Testis (tissue), 2 donors: ENCODE measurements at regions not wholly inside any gene's neighbourhood (a gene's known extent, or its start where the extent isn't known, plus 50 kb on each side); places are given as distances from the start of the nearest gene placed in this dataset.

Experiments
- DNase-seq: peaks from one replicate; pipeline ENCODE4 v3.0.0-alpha.2; 2019
- H3K27ac ChIP-seq, 2 donors: fragments of 200-600 bp; sonication (generic); one replicate each; pipeline ENCODE4 v1.5.1; 2019
- H3K27me3 ChIP-seq: fragments of 200-600 bp; sonication (generic); one replicate; pipeline ENCODE4 v1.5.1; 2019
- H3K36me3 ChIP-seq: fragments of 200-600 bp; sonication (generic); one replicate; pipeline ENCODE4 v1.5.1; 2017; ENCODE audit warnings: low read depth; ENCODE audit errors: missing control alignments
- H3K4me1 ChIP-seq: fragments of 200-600 bp; sonication (generic); one replicate; pipeline ENCODE4 v1.5.1; 2019
- H3K4me3 ChIP-seq, 2 donors: fragments of 200-600 bp; sonication (generic); one replicate each; pipeline ENCODE4 v1.5.1; 2017 to 2019
- H3K9me3 ChIP-seq: fragments of 200-600 bp; sonication (generic); one replicate; pipeline ENCODE4 v1.5.1; 2017
- POLR2A ChIP-seq: fragments of 450-650 bp; IDR thresholded peaks from one replicate; pipeline ENCODE4 v1.6.1; 2017; ENCODE audit warnings: antibody characterized with exemption, mild to moderate bottlenecking, moderate library complexity
- WGBS, 2 donors: methylation state at CpG; one replicate each; pipeline ENCODE4 v1.1.5; 2018; 5-methylcytosine and 5-hydroxymethylcytosine counted together
- intact Hi-C: fragments of 100-400 bp; cut with DNase I; formaldehyde crosslinking; loops from one replicate; pipeline ENCODE4 v1.15.1; 2023; ENCODE audit warnings: low total_unique reads
- TF ChIP-seq, protein P1 (sequence below), 3 experiments: fragments of 450-650 bp in 2 of 3; fragments of 200-600 bp in 1 of 3; sonication (generic) in 1 of 3; IDR thresholded peaks; one replicate each; pipeline ENCODE4 v1.5.1; 2016 to 2019; ENCODE audit warnings: antibody characterized with exemption in 3 of 3, mild to moderate bottlenecking in 2 of 3, moderate library complexity in 1 of 3

DNA sequence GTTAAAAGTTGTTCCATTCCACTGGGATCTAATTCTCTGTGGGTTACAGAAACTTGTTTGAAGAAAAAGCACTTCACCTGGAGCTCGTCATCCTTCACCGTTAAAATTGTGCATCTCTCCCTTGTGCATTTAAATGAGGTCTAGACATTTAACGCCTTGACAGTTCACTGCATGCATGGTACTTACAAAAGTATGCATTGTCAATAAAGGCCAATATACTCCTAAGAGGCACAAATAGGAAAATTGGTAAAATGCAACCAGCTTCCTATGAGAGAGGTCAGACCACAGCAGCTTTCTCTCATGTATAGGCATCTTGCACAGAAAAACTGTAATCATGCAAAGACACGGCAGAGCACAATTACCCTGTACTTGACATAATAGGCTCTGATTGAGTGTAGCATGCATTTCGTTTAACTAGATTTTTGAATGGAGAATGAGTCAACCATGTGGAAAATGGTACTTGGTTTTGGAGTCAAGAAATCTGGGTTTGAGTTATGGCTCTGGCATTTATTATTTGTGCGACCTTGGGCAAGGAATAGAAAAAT is 378.5 kb downstream of the RFPL4B start:
- no peak for DNase-seq
- intact Hi-C loops: no loop called here
- Histone ChIP-seq H3K4me1 (no peaks in the 10 kb centered on the region), H3K9me3 (no peaks in the 10 kb centered on the region), H3K27ac (no peak overlapping the region), H3K4me3 (no peak overlapping the region), H3K27me3 (no peaks in the 10 kb centered on the region), H3K36me3 (no peaks in the 10 kb centered on the region)
- 91 to 92% methylated on average over 6 of the region's 6 CpGs for WGBS, 2 donors
- no peak for TF ChIP-seq POLR2A
- TF ChIP-seq, protein P1, sequence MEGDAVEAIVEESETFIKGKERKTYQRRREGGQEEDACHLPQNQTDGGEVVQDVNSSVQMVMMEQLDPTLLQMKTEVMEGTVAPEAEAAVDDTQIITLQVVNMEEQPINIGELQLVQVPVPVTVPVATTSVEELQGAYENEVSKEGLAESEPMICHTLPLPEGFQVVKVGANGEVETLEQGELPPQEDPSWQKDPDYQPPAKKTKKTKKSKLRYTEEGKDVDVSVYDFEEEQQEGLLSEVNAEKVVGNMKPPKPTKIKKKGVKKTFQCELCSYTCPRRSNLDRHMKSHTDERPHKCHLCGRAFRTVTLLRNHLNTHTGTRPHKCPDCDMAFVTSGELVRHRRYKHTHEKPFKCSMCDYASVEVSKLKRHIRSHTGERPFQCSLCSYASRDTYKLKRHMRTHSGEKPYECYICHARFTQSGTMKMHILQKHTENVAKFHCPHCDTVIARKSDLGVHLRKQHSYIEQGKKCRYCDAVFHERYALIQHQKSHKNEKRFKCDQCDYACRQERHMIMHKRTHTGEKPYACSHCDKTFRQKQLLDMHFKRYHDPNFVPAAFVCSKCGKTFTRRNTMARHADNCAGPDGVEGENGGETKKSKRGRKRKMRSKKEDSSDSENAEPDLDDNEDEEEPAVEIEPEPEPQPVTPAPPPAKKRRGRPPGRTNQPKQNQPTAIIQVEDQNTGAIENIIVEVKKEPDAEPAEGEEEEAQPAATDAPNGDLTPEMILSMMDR (IDR thresholded peaks at IDR 0.05): no peak

DNA sequence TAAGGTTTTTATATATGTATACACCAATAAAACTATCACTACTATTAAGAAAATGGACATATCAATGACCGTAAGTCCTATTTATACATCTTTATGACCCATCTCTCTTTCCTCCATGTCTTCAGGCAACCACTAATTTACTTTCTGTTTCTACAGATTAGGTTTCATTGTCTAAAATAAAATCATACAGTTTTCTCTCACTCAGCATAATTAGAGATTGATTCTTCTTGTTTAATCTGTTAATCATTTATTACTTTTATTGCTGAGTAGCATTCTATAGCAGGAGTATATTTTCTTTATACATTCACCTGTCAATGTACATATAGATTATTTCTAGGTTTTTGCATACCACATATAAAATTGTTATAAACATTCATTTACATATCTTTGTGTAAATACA is 388.0 kb downstream of the RFPL4B start:
- Histone ChIP-seq H3K27ac (no peak overlapping the region), H3K4me3 (no peak overlapping the region), H3K36me3 (no peaks in the 10 kb centered on the region), H3K4me1 (no peaks in the 10 kb centered on the region), H3K27me3 (no peaks in the 10 kb centered on the region), H3K9me3 (no peaks in the 10 kb centered on the region)
- no peak for TF ChIP-seq POLR2A
- TF ChIP-seq, protein P1 (IDR thresholded peaks at IDR 0.05): no peak
- intact Hi-C loops: no loop called here
- WGBS, 2 donors: 92 to 100% methylated on average over 1 of the region's 1 CpG
- DNase-seq: no peak

DNA sequence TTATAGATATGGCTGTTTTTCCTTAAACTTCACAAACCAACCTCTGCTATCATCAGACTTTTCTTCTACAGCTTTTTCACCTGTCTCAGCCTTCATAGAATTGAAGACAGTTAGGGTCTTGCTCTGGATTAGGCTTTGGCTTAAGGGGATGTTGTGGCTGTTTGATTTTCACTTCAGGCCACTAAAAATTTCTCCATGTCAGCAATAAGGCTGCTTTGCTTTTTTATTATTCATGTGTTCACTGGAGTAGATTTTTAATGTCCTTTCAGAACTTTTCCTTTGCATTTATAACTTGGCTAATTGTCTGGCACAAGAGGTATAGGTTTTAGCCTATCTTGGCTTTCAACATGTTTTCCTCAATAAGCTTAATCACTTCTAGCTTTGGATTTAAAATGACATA is 392.6 kb downstream of the RFPL4B start:
- H3K27me3 ChIP-seq: no peaks in the 10 kb centered on the region
- no peak overlapping the region for H3K4me3 ChIP-seq
- TF ChIP-seq, protein P1 (IDR thresholded peaks at IDR 0.05): no peak
- no peak for TF ChIP-seq POLR2A
- H3K27ac ChIP-seq: no peak overlapping the region
- no peaks in the 10 kb centered on the region for H3K4me1 ChIP-seq
- no peak for DNase-seq
- intact Hi-C loops: no loop called here
- no peaks in the 10 kb centered on the region for H3K36me3 ChIP-seq
- H3K9me3 ChIP-seq: no peaks in the 10 kb centered on the region

DNA sequence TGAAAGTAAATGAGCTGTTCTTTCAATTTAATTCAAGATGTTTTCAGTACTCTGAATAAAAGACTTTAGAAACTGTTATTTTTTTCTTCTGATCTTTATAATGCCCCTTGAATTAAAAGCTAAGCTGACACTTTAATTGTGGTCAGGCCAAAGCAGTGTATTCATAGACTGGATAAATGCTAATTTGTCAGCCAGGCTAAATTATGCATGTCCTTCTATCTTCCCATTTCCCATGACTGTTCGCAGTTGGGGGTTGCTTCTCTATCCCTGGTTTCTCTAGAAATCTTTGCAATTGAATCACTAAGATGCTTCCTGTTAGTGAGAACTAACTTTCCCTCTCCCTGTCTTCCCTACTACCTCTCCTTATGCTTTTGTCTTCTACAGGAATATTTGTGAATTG is 396.2 kb downstream of the RFPL4B start:
- no peak overlapping the region for H3K4me3 ChIP-seq
- H3K4me1 ChIP-seq: no peaks in the 10 kb centered on the region
- TF ChIP-seq, protein P1 (IDR thresholded peaks at IDR 0.05): no peak
- no peak for TF ChIP-seq POLR2A
- no peaks in the 10 kb centered on the region for H3K27me3 ChIP-seq
- no peak for DNase-seq
- H3K27ac ChIP-seq: no peak overlapping the region
- H3K9me3 ChIP-seq: no peaks in the 10 kb centered on the region
- no peaks in the 10 kb centered on the region for H3K36me3 ChIP-seq
- intact Hi-C loops: no loop called here
- 87 to 90% methylated on average over 1 of the region's 1 CpG for WGBS, 2 donors

DNA sequence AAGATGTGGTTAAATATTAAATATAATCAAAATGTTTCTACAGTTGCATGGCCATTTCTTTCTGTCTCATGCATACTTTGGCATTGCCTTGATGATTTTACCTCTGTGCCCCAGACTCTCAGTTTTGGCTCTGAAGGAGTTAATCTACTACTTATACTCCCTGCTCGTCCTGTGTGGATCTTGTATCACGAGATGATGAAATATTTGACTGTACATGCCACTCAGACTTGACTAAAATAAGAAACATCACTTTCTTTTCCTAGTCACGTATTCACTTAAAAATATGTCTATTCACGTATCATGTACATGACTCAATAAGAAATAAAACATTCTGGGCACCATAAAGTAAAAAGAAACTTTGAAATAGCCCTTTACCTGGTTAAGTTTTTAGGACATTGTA is 397.7 kb downstream of the RFPL4B start:
- no peaks in the 10 kb centered on the region for H3K4me1 ChIP-seq
- no peak for DNase-seq
- H3K9me3 ChIP-seq: no peaks in the 10 kb centered on the region
- TF ChIP-seq POLR2A: no peak
- TF ChIP-seq, protein P1 (IDR thresholded peaks at IDR 0.05): no peak
- WGBS, 2 donors: 64 to 70% methylated on average over 4 of the region's 4 CpGs
- H3K27me3 ChIP-seq: no peaks in the 10 kb centered on the region
- no peak overlapping the region for H3K4me3 ChIP-seq
- H3K27ac ChIP-seq: no peak overlapping the region
- no peaks in the 10 kb centered on the region for H3K36me3 ChIP-seq
- intact Hi-C loops: no loop called here
